ENCODE measurements at regions not wholly inside any gene's neighbourhood (a gene's known extent, or its start where the extent isn't known, plus 50 kb on each side); places are given as distances from the start of the nearest gene placed in this dataset.

DNA sequence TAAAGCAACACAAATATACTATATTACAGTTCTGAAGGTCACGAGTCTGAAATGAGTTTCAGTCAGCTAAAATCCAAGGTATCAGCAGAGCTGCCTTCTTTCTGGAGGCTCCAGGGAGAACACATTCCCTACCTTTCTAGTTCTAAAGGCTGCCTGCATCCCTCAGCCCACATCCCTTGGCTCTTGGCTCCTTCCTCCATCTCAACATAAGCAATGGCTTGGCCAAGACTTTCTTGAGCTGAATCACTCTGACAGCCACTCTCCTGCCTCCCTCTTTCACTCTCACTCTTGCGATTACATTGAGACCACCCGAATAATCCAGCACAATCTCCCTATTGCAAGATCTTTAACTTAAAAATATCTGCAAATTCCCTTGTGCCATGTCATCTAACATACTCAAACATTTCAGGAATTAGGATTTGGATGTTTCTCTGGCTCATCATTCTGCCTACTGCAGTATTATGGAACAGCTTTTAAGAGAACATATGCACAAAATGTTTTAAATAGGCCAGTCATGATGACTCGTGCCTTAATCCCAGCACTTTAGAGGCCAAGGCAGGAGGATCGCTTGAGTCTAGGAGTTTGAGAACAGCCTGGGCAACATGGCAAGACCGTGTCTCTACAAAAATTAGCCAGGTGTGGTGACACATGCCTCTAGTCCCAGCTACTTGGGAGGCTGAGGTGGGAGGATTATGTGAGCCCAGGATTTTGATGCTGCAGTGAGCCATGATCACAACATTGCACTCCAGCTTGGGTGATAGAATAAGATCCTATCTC is 144.2 kb upstream of the VSTM2A start:
- Histone ChIP-seq H3K79me2 (ENCODE audit: control insufficient read depth in 1 of 2, insufficient read depth in 2 of 2, low read length in 2 of 2) (no peaks in the 10 kb centered on the region), H4K91ac (replicated peaks; ENCODE audit: insufficient read length, low read length) (no peak overlapping the region), H3K23ac (ENCODE audit: insufficient read length) (no peak overlapping the region), H3K23me2 (ENCODE audit: low read depth, low read length) (no peaks in the 10 kb centered on the region), H2AFZ (ENCODE audit: low read length) (no peak overlapping the region), H4K5ac (ENCODE audit: insufficient read length, low read depth, low read length) (no peak overlapping the region), H2BK12ac (ENCODE audit: low read depth, low read length) (no peak overlapping the region), H3K27me3 (replicated peaks in 1 of 4; ENCODE audit: control insufficient read depth in 3 of 4, extremely low read depth in 1 of 4, insufficient read depth in 3 of 4, low read length in 3 of 4) (no peaks in the 10 kb centered on the region), H2BK120ac (replicated peaks; ENCODE audit: low read depth, low read length) (no peak overlapping the region), H4K20me1 (replicated peaks in 1 of 2; ENCODE audit: control insufficient read depth in 1 of 2, insufficient read depth in 2 of 2, low read length in 2 of 2) (no peaks in the 10 kb centered on the region), H3K4me3 (ENCODE audit: extremely low read depth in 1 of 4, insufficient read depth in 2 of 4, low read depth in 3 of 4, low read length in 4 of 4) (no peak overlapping the region), H3K79me1 (ENCODE audit: low read depth, low read length) (no peaks in the 10 kb centered on the region), H2BK20ac (ENCODE audit: low read length) (no peak overlapping the region), H3K4me1 (replicated peaks in 1 of 4; ENCODE audit: control insufficient read depth in 3 of 4, insufficient read depth in 4 of 4, low read length in 3 of 4) (no peaks in the 10 kb centered on the region), H4K8ac (ENCODE audit: extremely low read depth, insufficient read depth, low read length) (no peak overlapping the region), H3K9ac (replicated peaks in 1 of 4; ENCODE audit: extremely low read depth in 1 of 4, low read depth in 3 of 4, low read length in 3 of 4) (no peak overlapping the region), H3K56ac (replicated peaks; ENCODE audit: insufficient read length, low read depth, low read length) (no peak overlapping the region), H3K18ac (ENCODE audit: extremely low read depth, low read length) (no peak overlapping the region), H3K27ac (ENCODE audit: low read depth, low read length) (no peak overlapping the region), H2BK15ac (ENCODE audit: low read length) (no peak overlapping the region), H2AK5ac (ENCODE audit: low read depth, low read length) (no peak overlapping the region), H3K9me3 (ENCODE audit: insufficient read depth in 2 of 2, low read depth in 1 of 2, low read length in 1 of 2) (peaks cover 1 to 3% of the 10 kb centered on the region in 2 experiments; a peak in 2 of 4 replicates), H3K14ac (ENCODE audit: insufficient read length) (no peak overlapping the region), H2BK5ac (ENCODE audit: low read depth, low read length) (no peak overlapping the region), H3K4me2 (ENCODE audit: insufficient read depth in 1 of 2, low read depth in 2 of 2, low read length in 2 of 2) (no peak overlapping the region), H3K4ac (replicated peaks; ENCODE audit: insufficient read length, low read depth, low read length) (no peak overlapping the region), H3K36me3 (ENCODE audit: control insufficient read depth in 2 of 4, insufficient read depth in 4 of 4, low read length in 3 of 4) (no peaks in the 10 kb centered on the region; a peak in 1 of 8 replicates)
- 92% methylated on average over 6 of the region's 6 CpGs; no CpG with 5 or more reads in 1 of the 2 experiments for WGBS, 2 experiments (ENCODE audit: extremely low coverage in 1 of 2, insufficient coverage in 1 of 2, insufficient read length in 1 of 2, insufficient replicate concordance in 2 of 2, low coverage in 1 of 2, low lambda C conversion rate in 2 of 2, missing lambda C conversion rate in 1 of 2)
- ChIA-PET POLR2A (ENCODE audit: partially characterized antibody) (no interaction called here), CTCF (ENCODE audit: partially characterized antibody) (interaction anchor here (0.9 kb wide), 1 partner anchor 14 kb away, joined by 3 read pairs; no protein-coding TSS in a partner anchor)
- TF ChIP-seq HDAC6 (IDR thresholded peaks at IDR 0.05; ENCODE audit: low read depth, low read length) (no peak), KDM5A (IDR thresholded peaks at IDR 0.05; ENCODE audit: low read length) (no peak), BCL11A (IDR thresholded peaks at IDR 0.05; ENCODE audit: low read depth in 2 of 2, low read length in 2 of 2) (no peak), SIRT6 (IDR thresholded peaks at IDR 0.05; ENCODE audit: low read length) (no peak), TAF7 (optimal IDR thresholded peaks at IDR 0.05; ENCODE audit: borderline replicate concordance, low read depth, low read length) (no peak), SRF (IDR thresholded peaks at IDR 0.05; ENCODE audit: low read depth, low read length) (no peak), CHD2 (IDR thresholded peaks at IDR 0.05; ENCODE audit: low read length) (no peak), EGR1 (IDR thresholded peaks at IDR 0.05; ENCODE audit: borderline replicate concordance, low read depth, low read length) (no peak), SP1 (IDR thresholded peaks at IDR 0.05; ENCODE audit: low read depth, low read length) (no peak), SAP30 (IDR thresholded peaks at IDR 0.05; ENCODE audit: insufficient read depth, insufficient replicate concordance, low read length) (no peak)
- TF ChIP-seq, protein P1, sequence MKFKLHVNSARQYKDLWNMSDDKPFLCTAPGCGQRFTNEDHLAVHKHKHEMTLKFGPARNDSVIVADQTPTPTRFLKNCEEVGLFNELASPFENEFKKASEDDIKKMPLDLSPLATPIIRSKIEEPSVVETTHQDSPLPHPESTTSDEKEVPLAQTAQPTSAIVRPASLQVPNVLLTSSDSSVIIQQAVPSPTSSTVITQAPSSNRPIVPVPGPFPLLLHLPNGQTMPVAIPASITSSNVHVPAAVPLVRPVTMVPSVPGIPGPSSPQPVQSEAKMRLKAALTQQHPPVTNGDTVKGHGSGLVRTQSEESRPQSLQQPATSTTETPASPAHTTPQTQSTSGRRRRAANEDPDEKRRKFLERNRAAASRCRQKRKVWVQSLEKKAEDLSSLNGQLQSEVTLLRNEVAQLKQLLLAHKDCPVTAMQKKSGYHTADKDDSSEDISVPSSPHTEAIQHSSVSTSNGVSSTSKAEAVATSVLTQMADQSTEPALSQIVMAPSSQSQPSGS (IDR thresholded peaks at IDR 0.05; ENCODE audit: low read length): no peak
- DNase-seq (ENCODE audit: low read depth in 1 of 2, low spot score in 2 of 2) (no peak), FAIRE-seq (no peak)

All from H1 (cell line).